Esophagus muscularis mucosa (tissue), 4 donors: ENCODE measurements at regions not wholly inside any gene's neighbourhood (a gene's known extent, or its start where the extent isn't known, plus 50 kb on each side); places are given as distances from the start of the nearest gene placed in this dataset.

Experiments used
- DNase-seq: peaks from one replicate; pipeline ENCODE4 v3.0.0-alpha.2; 2017; ENCODE audit errors: extremely low spot score
- H3K27ac ChIP-seq, 4 donors: fragments of 200-600 bp; sonication (generic); replicated peaks in 1 of 4; 1 replicate in 3 of 4; 2 replicates in 1 of 4; pipeline ENCODE4 v1.5.1; 2016 to 2019; ENCODE audit warnings: mild to moderate bottlenecking in 1 of 4
- H3K27me3 ChIP-seq, 4 donors: fragments of 200-600 bp; sonication (generic); one replicate each; pipeline versions ENCODE4 v1.5.1 to v1.6.0; 2016 to 2019
- H3K36me3 ChIP-seq, 4 donors: fragments of 200-600 bp; sonication (generic); one replicate each; pipeline ENCODE4 v1.5.1; 2016 to 2019
- H3K4me1 ChIP-seq, 4 donors: fragments of 200-600 bp; sonication (generic); one replicate each; pipeline ENCODE4 v1.5.1; 2016 to 2019
- H3K4me3 ChIP-seq, 4 donors: fragments of 200-600 bp; sonication (generic); 1 replicate in 2 of 4; 2 replicates in 2 of 4; pipeline ENCODE4 v1.5.1; 2016 to 2019; ENCODE audit warnings: mild to moderate bottlenecking in 4 of 4, moderate library complexity in 1 of 4
- H3K9me3 ChIP-seq, 4 donors: fragments of 200-600 bp; sonication (generic); 1 replicate in 3 of 4; 2 replicates in 1 of 4; pipeline ENCODE4 v1.5.1; 2016 to 2019
- EP300 ChIP-seq: sonication (generic); formaldehyde crosslinking; IDR thresholded peaks from one replicate; pipeline ENCODE4 v1.6.1; 2017; ENCODE audit warnings: antibody characterized with exemption
- POLR2A ChIP-seq: fragments of 450-650 bp; IDR thresholded peaks from one replicate; pipeline ENCODE4 v1.6.1; 2017; ENCODE audit warnings: antibody characterized with exemption, moderate library complexity, mild to moderate bottlenecking, low read depth
- POLR2AphosphoS5 ChIP-seq, 2 donors: sonication (generic); formaldehyde crosslinking; IDR thresholded peaks; one replicate each; pipeline ENCODE4 v1.6.1; 2017; ENCODE audit warnings: antibody characterized with exemption in 2 of 2
- WGBS: methylation state at CpG from one replicate; pipeline ENCODE4 v1.1.5; 2018; 5-methylcytosine and 5-hydroxymethylcytosine counted together
- intact Hi-C: fragments of 100-400 bp; cut with DNase I; formaldehyde crosslinking; loops from one replicate; pipeline ENCODE4 v1.15.1; 2023
- TF ChIP-seq, protein P1 (sequence below), 3 experiments: fragments of 200-600 bp in 2 of 3; fragments of 450-650 bp in 1 of 3; sonication (generic) in 2 of 3; IDR thresholded peaks; one replicate each; pipeline ENCODE4 v1.5.1; 2017 to 2019; ENCODE audit warnings: antibody characterized with exemption in 3 of 3, mild to moderate bottlenecking in 2 of 3, moderate library complexity in 1 of 3

DNA sequence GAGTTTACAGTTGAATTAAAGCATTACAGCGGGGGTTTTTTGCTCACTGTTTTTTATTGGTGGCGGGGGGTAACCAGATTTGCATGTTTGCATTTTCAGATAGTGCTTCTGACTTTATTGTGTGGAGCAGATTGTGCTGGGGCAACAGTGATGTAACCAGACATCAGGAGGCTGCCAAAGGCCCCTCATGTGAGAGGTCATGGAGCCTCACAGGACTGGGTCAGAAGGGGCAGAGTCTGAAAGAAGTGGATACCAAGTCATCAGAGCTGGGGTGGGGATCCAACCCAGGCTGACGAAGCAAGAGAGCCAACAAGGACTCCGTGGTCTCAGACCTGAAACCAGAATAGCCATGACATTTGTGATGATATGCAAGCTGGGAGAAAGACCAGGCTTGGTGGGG lies 259.4 kb upstream of the TAS2R1 start:
- DNase-seq, result peak; percentile 91
- 89% methylated on average over 4 of the region's 4 CpGs for WGBS
- TF ChIP-seq POLR2AphosphoS5 (IDR thresholded peaks at IDR 0.05), result no peak
- TF ChIP-seq, protein P1, sequence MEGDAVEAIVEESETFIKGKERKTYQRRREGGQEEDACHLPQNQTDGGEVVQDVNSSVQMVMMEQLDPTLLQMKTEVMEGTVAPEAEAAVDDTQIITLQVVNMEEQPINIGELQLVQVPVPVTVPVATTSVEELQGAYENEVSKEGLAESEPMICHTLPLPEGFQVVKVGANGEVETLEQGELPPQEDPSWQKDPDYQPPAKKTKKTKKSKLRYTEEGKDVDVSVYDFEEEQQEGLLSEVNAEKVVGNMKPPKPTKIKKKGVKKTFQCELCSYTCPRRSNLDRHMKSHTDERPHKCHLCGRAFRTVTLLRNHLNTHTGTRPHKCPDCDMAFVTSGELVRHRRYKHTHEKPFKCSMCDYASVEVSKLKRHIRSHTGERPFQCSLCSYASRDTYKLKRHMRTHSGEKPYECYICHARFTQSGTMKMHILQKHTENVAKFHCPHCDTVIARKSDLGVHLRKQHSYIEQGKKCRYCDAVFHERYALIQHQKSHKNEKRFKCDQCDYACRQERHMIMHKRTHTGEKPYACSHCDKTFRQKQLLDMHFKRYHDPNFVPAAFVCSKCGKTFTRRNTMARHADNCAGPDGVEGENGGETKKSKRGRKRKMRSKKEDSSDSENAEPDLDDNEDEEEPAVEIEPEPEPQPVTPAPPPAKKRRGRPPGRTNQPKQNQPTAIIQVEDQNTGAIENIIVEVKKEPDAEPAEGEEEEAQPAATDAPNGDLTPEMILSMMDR (IDR thresholded peaks at IDR 0.05), result no peak
- no peak for TF ChIP-seq POLR2A
- no peak for TF ChIP-seq EP300
- H3K4me3 ChIP-seq, result no peak overlapping the region
- no peaks in the 10 kb centered on the region for H3K27me3 ChIP-seq
- H3K9me3 ChIP-seq, result peaks cover 0 to 7% (median 4%) of the 10 kb centered on the region in 4 donors
- no peaks in the 10 kb centered on the region for H3K36me3 ChIP-seq
- intact Hi-C loops, result no loop called here
- no peak overlapping the region for H3K27ac ChIP-seq
- H3K4me1 ChIP-seq, result no peaks in the 10 kb centered on the region

DNA sequence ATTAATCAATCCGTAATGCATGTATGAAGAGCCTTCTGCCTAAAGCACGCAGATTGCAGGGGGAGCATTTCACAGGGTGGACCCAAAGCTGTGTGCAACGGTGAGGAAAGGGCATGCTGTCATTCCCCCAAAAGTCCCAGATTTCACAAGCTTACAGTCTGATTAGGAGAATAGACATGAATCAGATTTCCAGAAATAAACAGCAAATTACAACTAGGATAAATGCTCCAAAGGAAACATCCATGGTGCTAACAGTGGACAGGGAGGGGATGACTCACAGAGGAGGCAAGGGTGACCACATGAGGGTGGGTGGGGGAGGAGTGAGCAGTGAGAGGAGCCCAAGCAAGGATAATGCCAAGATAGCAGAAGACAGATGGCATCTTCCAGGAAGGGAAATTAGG lies 258.4 kb upstream of the TAS2R1 start:
- Histone ChIP-seq H3K27ac (no peak overlapping the region), H3K36me3 (no peaks in the 10 kb centered on the region), H3K27me3 (no peaks in the 10 kb centered on the region), H3K4me3 (no peak overlapping the region), H3K4me1 (no peaks in the 10 kb centered on the region), H3K9me3 (no peaks in the 10 kb centered on the region)
- peak; percentile 31 for DNase-seq
- no peak for TF ChIP-seq POLR2AphosphoS5 (IDR thresholded peaks at IDR 0.05)
- WGBS, result 81% methylated on average over 3 of the region's 3 CpGs
- intact Hi-C loops, result no loop called here

DNA sequence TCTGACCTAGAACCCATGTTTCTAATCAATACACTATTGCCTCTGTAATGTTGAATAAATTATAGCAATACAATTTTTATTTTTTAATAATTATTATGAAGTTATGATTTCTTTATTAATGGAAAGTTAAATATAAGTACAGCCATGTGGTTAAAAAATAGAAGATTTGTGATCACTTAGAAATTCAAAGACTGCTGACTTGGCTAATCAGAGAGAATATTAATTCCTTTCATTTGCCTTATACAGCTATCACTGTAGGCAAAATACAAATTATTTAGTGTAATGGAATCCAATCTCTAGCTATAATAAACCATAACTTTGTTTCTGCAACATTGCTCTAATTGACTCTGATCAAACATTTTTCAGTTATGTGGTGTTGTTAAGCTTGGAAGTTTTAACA lies 255.0 kb upstream of the TAS2R1 start:
- Histone ChIP-seq H3K4me3 (no peak overlapping the region), H3K4me1 (no peaks in the 10 kb centered on the region), H3K36me3 (no peaks in the 10 kb centered on the region), H3K9me3 (peaks cover 0 to 12% (median 11%) of the 10 kb centered on the region in 4 donors), H3K27ac (no peak overlapping the region), H3K27me3 (no peaks in the 10 kb centered on the region)
- TF ChIP-seq POLR2AphosphoS5 (IDR thresholded peaks at IDR 0.05), result no peak
- DNase-seq, result no peak
- intact Hi-C loops, result no loop called here

DNA sequence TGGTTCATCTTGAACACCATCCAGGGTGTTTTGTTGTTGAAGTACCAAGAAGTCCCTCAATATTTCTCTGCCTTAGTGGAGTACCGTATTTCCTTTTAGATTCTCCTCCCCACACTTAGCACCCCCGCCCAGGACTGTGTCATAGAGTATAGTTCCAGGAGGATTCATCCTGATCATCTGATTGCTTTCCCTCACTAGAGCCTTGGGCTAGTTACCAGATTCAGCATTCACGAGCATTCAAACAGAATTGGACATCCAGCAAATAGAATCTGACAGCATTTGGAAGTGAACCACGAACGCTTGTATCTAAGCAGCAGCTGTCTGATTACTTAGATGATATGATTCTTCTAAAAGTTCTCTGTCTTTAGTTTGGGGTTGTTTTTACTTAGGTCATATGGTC lies 248.1 kb upstream of the TAS2R1 start:
- DNase-seq, result no peak
- no peak overlapping the region for H3K4me3 ChIP-seq
- intact Hi-C loops, result no loop called here
- H3K4me1 ChIP-seq, result no peaks in the 10 kb centered on the region
- WGBS, result 53% methylated on average over 5 of the region's 5 CpGs
- TF ChIP-seq POLR2AphosphoS5 (IDR thresholded peaks at IDR 0.05) (no peak), EP300 (no peak), POLR2A (no peak)
- TF ChIP-seq, protein P1 (IDR thresholded peaks at IDR 0.05), result no peak
- peaks cover 0 to 12% (median 11%) of the 10 kb centered on the region in 4 donors for H3K9me3 ChIP-seq
- H3K27me3 ChIP-seq, result no peaks in the 10 kb centered on the region
- no peak overlapping the region for H3K27ac ChIP-seq
- H3K36me3 ChIP-seq, result no peaks in the 10 kb centered on the region

DNA sequence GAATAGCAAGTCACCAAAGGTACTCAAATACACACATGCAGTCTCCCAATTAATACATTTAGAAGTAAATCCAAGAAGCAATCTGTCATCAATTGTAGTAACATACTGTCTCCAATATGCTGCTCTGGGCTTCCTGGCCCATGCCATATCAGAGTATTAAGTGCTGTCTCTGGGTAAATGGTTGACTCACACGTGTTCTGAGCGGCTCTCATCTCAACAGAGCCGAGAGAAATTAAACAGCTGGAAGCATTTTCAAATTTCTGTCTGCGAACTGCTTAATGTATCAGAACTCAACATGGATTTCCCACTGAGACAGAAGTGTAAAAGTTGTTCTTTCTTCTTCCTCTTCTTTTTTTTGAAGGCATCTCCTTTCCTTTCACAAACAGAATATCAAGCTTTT lies 247.3 kb upstream of the TAS2R1 start:
- WGBS, result 53% methylated on average over 4 of the region's 4 CpGs
- H3K27ac ChIP-seq, result no peak overlapping the region
- H3K27me3 ChIP-seq, result no peaks in the 10 kb centered on the region
- peaks cover 0 to 12% (median 11%) of the 10 kb centered on the region in 4 donors for H3K9me3 ChIP-seq
- TF ChIP-seq EP300 (no peak), POLR2A (no peak), POLR2AphosphoS5 (IDR thresholded peaks at IDR 0.05) (no peak)
- TF ChIP-seq, protein P1 (IDR thresholded peaks at IDR 0.05), result no peak
- no peak overlapping the region for H3K4me3 ChIP-seq
- no peaks in the 10 kb centered on the region for H3K36me3 ChIP-seq
- no peaks in the 10 kb centered on the region for H3K4me1 ChIP-seq
- no peak for DNase-seq
- intact Hi-C loops, result no loop called here

DNA sequence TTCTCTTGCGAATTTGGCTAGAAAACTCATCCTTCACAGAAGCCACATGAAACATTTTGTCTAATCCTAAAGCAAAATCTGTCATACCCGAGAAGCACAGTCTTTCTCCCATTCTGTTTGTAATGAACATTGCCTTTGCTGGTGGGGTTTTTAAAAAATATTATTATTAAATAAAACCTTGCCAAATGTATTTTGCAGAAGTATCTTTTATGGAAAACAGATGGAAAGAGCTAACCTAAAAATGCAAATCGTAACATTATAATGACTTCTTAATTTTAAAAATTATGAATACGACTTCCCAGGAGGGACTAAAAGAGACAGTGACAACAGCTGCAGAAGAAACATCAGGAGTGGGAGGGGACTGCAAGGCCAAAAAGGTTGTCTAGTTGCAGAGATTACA lies 246.3 kb upstream of the TAS2R1 start:
- Histone ChIP-seq H3K4me1 (no peaks in the 10 kb centered on the region), H3K9me3 (peaks cover 0 to 9% (median 8%) of the 10 kb centered on the region in 4 donors), H3K4me3 (no peak overlapping the region), H3K36me3 (no peaks in the 10 kb centered on the region), H3K27ac (no peak overlapping the region), H3K27me3 (no peaks in the 10 kb centered on the region)
- intact Hi-C loops, result no loop called here
- WGBS, result 75% methylated on average over 4 of the region's 4 CpGs
- no peak for DNase-seq
- TF ChIP-seq EP300 (no peak), POLR2A (no peak), POLR2AphosphoS5 (IDR thresholded peaks at IDR 0.05) (no peak)
- TF ChIP-seq, protein P1 (IDR thresholded peaks at IDR 0.05), result no peak
